GM12878 (cell line): ENCODE measurements at regions not wholly inside any gene's neighbourhood (a gene's known extent, or its start where the extent isn't known, plus 50 kb on each side); places are given as distances from the start of the nearest gene placed in this dataset.

ENCODE experiments used
- ATAC-seq: fragments of 200-7000 bp; cut with Tn5 transposase; 3 replicates; pipeline ENCODE4 v1.9.1; 2020; ENCODE audit warnings: mild to moderate bottlenecking, moderate library complexity
- BruUV-seq: library from RNA; stranded (reverse); fragments of 400-500 nt; replicated peaks from 2 replicates; lab custom pipeline; 2021; lab: Mats Ljungman, UMichigan
- CTCF ChIA-PET: fragments of 300-600 bp; sonication (Branson Sonifier 250); formaldehyde crosslinking; extraction: SDS; loops from one replicate; lab custom pipeline; 2021; ENCODE audit warnings: inconsistent platforms; lab: Yijun Ruan, JAX
- POLR2A ChIA-PET: fragments of 350-600 bp; formaldehyde crosslinking; extraction: SDS; loops from one replicate; lab custom pipeline; 2021; ENCODE audit warnings: inconsistent platforms; lab: Charles Lee
- RAD21 ChIA-PET: fragments of 300-600 bp; sonication (Branson Sonifier 250); formaldehyde crosslinking; loops from one replicate; lab custom pipeline; 2023; ENCODE audit warnings: antibody characterized with exemption; ENCODE audit not compliant: unreplicated experiment; lab: Charles Lee
- SMC1A ChIA-PET: fragments of 300-600 bp; sonication (Branson Sonifier 250); formaldehyde crosslinking; loops from one replicate; lab custom pipeline; 2023; ENCODE audit not compliant: unreplicated experiment, uncharacterized antibody; lab: Charles Lee
- DNase-seq: peaks from one replicate; pipeline ENCODE4 v3.0.0-alpha.2; 2011; ENCODE audit warnings: low read depth, low spot score
- FAIRE-seq: peaks from 3 replicates; lab custom pipeline; 2011; peaks lifted over from hg19 to GRCh38; lab: Jason Lieb, UNC
- H2AFZ ChIP-seq: 2 replicates; pipeline ENCODE4 v1.6.0; 2011; ENCODE audit warnings: low read depth, low read length, control low read depth; ENCODE audit not compliant: control insufficient read depth
- H3K27ac ChIP-seq: 2 replicates; pipeline ENCODE4 v1.5.1; 2011; ENCODE audit warnings: control low read depth; ENCODE audit not compliant: control insufficient read depth, insufficient read depth
- H3K27me3 ChIP-seq, 2 experiments: replicated peaks in 1 of 2; 2 replicates each; pipeline versions ENCODE4 v1.6.0 to v1.6.1; 2011; ENCODE audit warnings: low read length in 1 of 2; ENCODE audit not compliant: control insufficient read depth in 2 of 2, insufficient read depth in 2 of 2
- H3K36me3 ChIP-seq, 2 experiments: 2 replicates each; pipeline ENCODE4 v1.5.1; 2011; ENCODE audit warnings: low read length in 1 of 2; ENCODE audit not compliant: control insufficient read depth in 2 of 2, insufficient read depth in 2 of 2
- H3K4me1 ChIP-seq: 2 replicates; pipeline ENCODE4 v1.6.1; 2011; ENCODE audit warnings: mild to moderate bottlenecking, low read length, moderate library complexity, mixed read lengths; ENCODE audit not compliant: control insufficient read depth, insufficient read depth
- H3K4me2 ChIP-seq: 2 replicates; pipeline ENCODE4 v1.6.0; 2011; ENCODE audit warnings: control low read depth; ENCODE audit not compliant: control insufficient read depth, insufficient read depth
- H3K4me3 ChIP-seq: fragments of 200-600 bp; sonication (generic); 2 replicates; pipeline ENCODE4 v1.5.1; 2016
- H3K79me2 ChIP-seq: 2 replicates; pipeline ENCODE4 v1.6.0; 2011; ENCODE audit warnings: low read length; ENCODE audit not compliant: control insufficient read depth, insufficient read depth
- H3K9ac ChIP-seq: 2 replicates; pipeline ENCODE4 v1.8.0; 2011; ENCODE audit warnings: low read length, control low read depth, mixed read lengths; ENCODE audit not compliant: control insufficient read depth, insufficient read depth
- H3K9me3 ChIP-seq: replicated peaks from 3 replicates; pipeline ENCODE4 v1.5.1; 2011; ENCODE audit warnings: mild to moderate bottlenecking, low read length; ENCODE audit not compliant: control insufficient read depth, insufficient read depth
- H4K20me1 ChIP-seq: 2 replicates; pipeline ENCODE4 v1.6.0; 2011; ENCODE audit not compliant: control insufficient read depth, insufficient read depth
- BCL11A ChIP-seq: IDR thresholded peaks from 2 replicates; pipeline ENCODE4 v1.6.1; 2011; ENCODE audit warnings: low read depth, low read length
- BHLHE40 ChIP-seq, 2 experiments: fragments of 450-650 bp in 1 of 2; IDR thresholded peaks; 2 replicates each; pipeline ENCODE4 v1.6.1; 2011 to 2017; ENCODE audit warnings: low read depth in 2 of 2, borderline replicate concordance in 1 of 2, improper control_type of control experiment in 1 of 2, low read length in 1 of 2, mild to moderate bottlenecking in 1 of 2
- IKZF2 ChIP-seq, 2 experiments: fragments of 450-650 bp; IDR thresholded peaks; 2 replicates each; pipeline ENCODE4 v1.6.1; 2017; ENCODE audit warnings: mild to moderate bottlenecking in 2 of 2, moderate library complexity in 2 of 2
- IRF4 ChIP-seq: IDR thresholded peaks from 2 replicates; pipeline ENCODE4 v1.6.1; 2011; ENCODE audit warnings: low read depth, low read length
- RAD21 ChIP-seq: IDR thresholded peaks from 2 replicates; pipeline ENCODE4 v1.6.1; 2011; ENCODE audit warnings: mild to moderate bottlenecking, low read depth, low read length, moderate library complexity; ENCODE audit not compliant: insufficient read depth
- SMAD1 ChIP-seq: fragments of 450-650 bp; IDR thresholded peaks from 2 replicates; pipeline ENCODE4 v1.6.1; 2018; ENCODE audit warnings: mild to moderate bottlenecking, low read depth; ENCODE audit not compliant: partially characterized antibody
- SMAD5 ChIP-seq: IDR thresholded peaks from 2 replicates; pipeline ENCODE4 v1.6.1; 2016; ENCODE audit warnings: antibody characterized with exemption, low read depth
- STAT1 ChIP-seq: fragments of 450-650 bp; conservative IDR thresholded peaks from 2 replicates; pipeline ENCODE4 v1.6.1; 2014; ENCODE audit warnings: antibody characterized with exemption, mild to moderate bottlenecking
- SUZ12 ChIP-seq: fragments of 200-600 bp; sonication (generic); IDR thresholded peaks from one replicate; pipeline ENCODE4 v1.6.1; 2018; ENCODE audit warnings: antibody characterized with exemption, mild to moderate bottlenecking; ENCODE audit not compliant: unreplicated experiment
- TAF1 ChIP-seq: IDR thresholded peaks from 2 replicates; pipeline ENCODE4 v1.6.1; 2011; ENCODE audit warnings: mild to moderate bottlenecking, low read depth, low read length, borderline replicate concordance
- YBX1 ChIP-seq: fragments of 450-650 bp; IDR thresholded peaks from 2 replicates; pipeline ENCODE4 v1.6.1; 2016; ENCODE audit warnings: antibody characterized with exemption
- WGBS: methylation state at CpG from one replicate; pipeline ENCODE4 v1.1.6; 2016; ENCODE audit warnings: low lambda C conversion rate; ENCODE audit not compliant: insufficient replicate concordance, insufficient coverage; ENCODE audit errors: missing lambda C conversion rate; 5-methylcytosine and 5-hydroxymethylcytosine counted together
- in situ Hi-C: fragments of 300-500 bp; cut with MboI; formaldehyde crosslinking; loops from 9 replicates; pipeline ENCODE4 v1.14.3; 2018; ENCODE audit warnings: mixed read lengths
- intact Hi-C: fragments of 100-400 bp; cut with micrococcal nuclease; formaldehyde crosslinking; loops from one replicate; pipeline ENCODE4 v1.14.2; 2022; ENCODE audit not compliant: unreplicated experiment
- TF ChIP-seq, protein P1 (sequence below): fragments of 450-650 bp; formaldehyde crosslinking; IDR thresholded peaks from 2 replicates; pipeline ENCODE4 v1.4.0; 2020; ENCODE audit warnings: mild to moderate bottlenecking, moderate library complexity
- TF ChIP-seq, protein P2 (sequence below): fragments of 450-650 bp; IDR thresholded peaks from 2 replicates; pipeline ENCODE4 v1.6.1; 2017; ENCODE audit warnings: mild to moderate bottlenecking
- TF ChIP-seq, protein P3 (sequence below): fragments of 450-650 bp; IDR thresholded peaks from 2 replicates; pipeline ENCODE4 v1.6.1; 2017; ENCODE audit warnings: mild to moderate bottlenecking, moderate library complexity
- TF ChIP-seq, protein P4 (sequence below): IDR thresholded peaks from 2 replicates; pipeline ENCODE4 v1.6.1; 2012; ENCODE audit warnings: low read depth, low read length, improper control_type of control experiment

DNA sequence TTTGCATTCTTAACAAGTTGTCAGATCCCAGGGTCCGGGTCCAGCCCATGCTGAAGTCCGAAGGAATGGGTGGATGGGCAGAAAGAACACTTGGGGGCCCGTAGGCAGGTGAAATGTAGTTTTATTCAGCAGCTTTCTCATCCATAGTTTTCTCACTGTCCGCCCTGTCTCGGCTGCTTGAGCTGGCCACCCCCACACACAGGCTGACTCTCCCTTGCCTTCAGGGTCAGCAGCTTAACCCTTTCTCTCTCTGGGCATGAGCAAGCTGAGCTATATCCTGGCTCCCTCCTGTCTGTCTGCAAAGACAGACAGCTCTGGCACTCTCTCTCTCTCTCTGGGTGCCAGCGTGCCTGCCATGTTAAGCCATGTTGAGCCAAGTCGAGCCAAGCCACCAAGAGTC, 163.9 kb downstream of the PTCSC3 start (continued):
- TF ChIP-seq, protein P1, sequence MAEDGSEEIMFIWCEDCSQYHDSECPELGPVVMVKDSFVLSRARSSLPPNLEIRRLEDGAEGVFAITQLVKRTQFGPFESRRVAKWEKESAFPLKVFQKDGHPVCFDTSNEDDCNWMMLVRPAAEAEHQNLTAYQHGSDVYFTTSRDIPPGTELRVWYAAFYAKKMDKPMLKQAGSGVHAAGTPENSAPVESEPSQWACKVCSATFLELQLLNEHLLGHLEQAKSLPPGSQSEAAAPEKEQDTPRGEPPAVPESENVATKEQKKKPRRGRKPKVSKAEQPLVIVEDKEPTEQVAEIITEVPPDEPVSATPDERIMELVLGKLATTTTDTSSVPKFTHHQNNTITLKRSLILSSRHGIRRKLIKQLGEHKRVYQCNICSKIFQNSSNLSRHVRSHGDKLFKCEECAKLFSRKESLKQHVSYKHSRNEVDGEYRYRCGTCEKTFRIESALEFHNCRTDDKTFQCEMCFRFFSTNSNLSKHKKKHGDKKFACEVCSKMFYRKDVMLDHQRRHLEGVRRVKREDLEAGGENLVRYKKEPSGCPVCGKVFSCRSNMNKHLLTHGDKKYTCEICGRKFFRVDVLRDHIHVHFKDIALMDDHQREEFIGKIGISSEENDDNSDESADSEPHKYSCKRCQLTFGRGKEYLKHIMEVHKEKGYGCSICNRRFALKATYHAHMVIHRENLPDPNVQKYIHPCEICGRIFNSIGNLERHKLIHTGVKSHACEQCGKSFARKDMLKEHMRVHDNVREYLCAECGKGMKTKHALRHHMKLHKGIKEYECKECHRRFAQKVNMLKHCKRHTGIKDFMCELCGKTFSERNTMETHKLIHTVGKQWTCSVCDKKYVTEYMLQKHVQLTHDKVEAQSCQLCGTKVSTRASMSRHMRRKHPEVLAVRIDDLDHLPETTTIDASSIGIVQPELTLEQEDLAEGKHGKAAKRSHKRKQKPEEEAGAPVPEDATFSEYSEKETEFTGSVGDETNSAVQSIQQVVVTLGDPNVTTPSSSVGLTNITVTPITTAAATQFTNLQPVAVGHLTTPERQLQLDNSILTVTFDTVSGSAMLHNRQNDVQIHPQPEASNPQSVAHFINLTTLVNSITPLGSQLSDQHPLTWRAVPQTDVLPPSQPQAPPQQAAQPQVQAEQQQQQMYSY: no peak
- TF ChIP-seq TAF1 (no peak), IRF4 (no peak), RAD21 (no peak), STAT1 (no peak), IKZF2 (IDR thresholded peaks at IDR 0.05) (no peak)
- TF ChIP-seq, protein P2, sequence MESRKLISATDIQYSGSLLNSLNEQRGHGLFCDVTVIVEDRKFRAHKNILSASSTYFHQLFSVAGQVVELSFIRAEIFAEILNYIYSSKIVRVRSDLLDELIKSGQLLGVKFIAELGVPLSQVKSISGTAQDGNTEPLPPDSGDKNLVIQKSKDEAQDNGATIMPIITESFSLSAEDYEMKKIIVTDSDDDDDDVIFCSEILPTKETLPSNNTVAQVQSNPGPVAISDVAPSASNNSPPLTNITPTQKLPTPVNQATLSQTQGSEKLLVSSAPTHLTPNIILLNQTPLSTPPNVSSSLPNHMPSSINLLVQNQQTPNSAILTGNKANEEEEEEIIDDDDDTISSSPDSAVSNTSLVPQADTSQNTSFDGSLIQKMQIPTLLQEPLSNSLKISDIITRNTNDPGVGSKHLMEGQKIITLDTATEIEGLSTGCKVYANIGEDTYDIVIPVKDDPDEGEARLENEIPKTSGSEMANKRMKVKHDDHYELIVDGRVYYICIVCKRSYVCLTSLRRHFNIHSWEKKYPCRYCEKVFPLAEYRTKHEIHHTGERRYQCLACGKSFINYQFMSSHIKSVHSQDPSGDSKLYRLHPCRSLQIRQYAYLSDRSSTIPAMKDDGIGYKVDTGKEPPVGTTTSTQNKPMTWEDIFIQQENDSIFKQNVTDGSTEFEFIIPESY: no peak
- TF ChIP-seq, all 136 proteins: peak for 0

DNA sequence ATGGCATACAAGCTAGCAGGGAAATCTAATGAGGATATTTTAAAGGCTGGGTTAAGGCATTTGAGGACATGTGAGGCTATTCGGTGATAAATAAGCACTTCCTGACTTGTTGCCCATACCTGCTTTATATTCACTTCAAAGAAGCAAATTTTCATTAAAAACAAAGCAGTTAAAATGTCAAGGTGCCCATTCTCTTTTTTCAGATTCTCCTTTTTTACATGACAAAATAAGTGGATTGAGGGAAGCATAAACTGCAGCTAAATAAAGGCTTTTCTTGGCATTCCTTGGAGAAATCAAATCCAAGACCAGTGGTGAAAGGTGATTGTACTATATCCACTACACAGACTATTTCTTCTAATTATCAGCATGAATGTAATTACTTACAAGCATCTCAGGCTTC, 166.9 kb downstream of the PTCSC3 start:
- Histone ChIP-seq H3K4me3 (no peak overlapping the region), H4K20me1 (no peaks in the 10 kb centered on the region), H3K9me3 (no peaks in the 10 kb centered on the region), H3K27ac (no peak overlapping the region), H3K4me2 (no peak overlapping the region), H3K9ac (no peak overlapping the region), H3K4me1 (no peaks in the 10 kb centered on the region), H2AFZ (no peak overlapping the region), H3K27me3 (no peaks in the 10 kb centered on the region; a peak in 1 of 4 replicates), H3K79me2 (no peaks in the 10 kb centered on the region), H3K36me3 (no peaks in the 10 kb centered on the region)
- CTCF ChIA-PET: interaction anchor here (1.0 kb wide), 1 partner anchor 23 kb away, joined by 3 read pairs; no protein-coding TSS in a partner anchor
- FAIRE-seq (no peak), DNase-seq (no peak), ATAC-seq (no peak)
- WGBS: 100% methylated on average over 1 of the region's 1 CpG
- POLR2A ChIA-PET: no interaction called here
- intact Hi-C loops: no loop called here
- RAD21 ChIA-PET: no interaction called here
- in situ Hi-C loops: no loop called here
- SMC1A ChIA-PET: interaction anchor here (1.5 kb wide), 1 partner anchor 43 kb away, joined by 4 read pairs; no protein-coding TSS in a partner anchor
- no TSS peak for BruUV-seq
- TF ChIP-seq YBX1 (no peak), SMAD5 (no peak), BHLHE40 (IDR thresholded peaks at IDR 0.05; ENCODE audit: borderline replicate concordance in 1 of 2, low read depth in 2 of 2, low read length in 1 of 2) (no peak), SMAD1 (no peak), BCL11A (no peak), SUZ12 (no peak)
- TF ChIP-seq, protein P3, sequence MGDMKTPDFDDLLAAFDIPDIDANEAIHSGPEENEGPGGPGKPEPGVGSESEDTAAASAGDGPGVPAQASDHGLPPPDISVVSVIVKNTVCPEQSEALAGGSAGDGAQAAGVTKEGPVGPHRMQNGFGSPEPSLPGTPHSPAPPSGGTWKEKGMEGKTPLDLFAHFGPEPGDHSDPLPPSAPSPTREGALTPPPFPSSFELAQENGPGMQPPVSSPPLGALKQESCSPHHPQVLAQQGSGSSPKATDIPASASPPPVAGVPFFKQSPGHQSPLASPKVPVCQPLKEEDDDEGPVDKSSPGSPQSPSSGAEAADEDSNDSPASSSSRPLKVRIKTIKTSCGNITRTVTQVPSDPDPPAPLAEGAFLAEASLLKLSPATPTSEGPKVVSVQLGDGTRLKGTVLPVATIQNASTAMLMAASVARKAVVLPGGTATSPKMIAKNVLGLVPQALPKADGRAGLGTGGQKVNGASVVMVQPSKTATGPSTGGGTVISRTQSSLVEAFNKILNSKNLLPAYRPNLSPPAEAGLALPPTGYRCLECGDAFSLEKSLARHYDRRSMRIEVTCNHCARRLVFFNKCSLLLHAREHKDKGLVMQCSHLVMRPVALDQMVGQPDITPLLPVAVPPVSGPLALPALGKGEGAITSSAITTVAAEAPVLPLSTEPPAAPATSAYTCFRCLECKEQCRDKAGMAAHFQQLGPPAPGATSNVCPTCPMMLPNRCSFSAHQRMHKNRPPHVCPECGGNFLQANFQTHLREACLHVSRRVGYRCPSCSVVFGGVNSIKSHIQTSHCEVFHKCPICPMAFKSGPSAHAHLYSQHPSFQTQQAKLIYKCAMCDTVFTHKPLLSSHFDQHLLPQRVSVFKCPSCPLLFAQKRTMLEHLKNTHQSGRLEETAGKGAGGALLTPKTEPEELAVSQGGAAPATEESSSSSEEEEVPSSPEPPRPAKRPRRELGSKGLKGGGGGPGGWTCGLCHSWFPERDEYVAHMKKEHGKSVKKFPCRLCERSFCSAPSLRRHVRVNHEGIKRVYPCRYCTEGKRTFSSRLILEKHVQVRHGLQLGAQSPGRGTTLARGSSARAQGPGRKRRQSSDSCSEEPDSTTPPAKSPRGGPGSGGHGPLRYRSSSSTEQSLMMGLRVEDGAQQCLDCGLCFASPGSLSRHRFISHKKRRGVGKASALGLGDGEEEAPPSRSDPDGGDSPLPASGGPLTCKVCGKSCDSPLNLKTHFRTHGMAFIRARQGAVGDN: no peak
- TF ChIP-seq, protein P4, sequence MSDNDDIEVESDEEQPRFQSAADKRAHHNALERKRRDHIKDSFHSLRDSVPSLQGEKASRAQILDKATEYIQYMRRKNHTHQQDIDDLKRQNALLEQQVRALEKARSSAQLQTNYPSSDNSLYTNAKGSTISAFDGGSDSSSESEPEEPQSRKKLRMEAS: no peak
